Esophagus muscularis mucosa (tissue), 4 donors: ENCODE measurements at regions not wholly inside any gene's neighbourhood (a gene's known extent, or its start where the extent isn't known, plus 50 kb on each side); places are given as distances from the start of the nearest gene placed in this dataset.

Source experiments
- EP300 ChIP-seq: sonication (generic); formaldehyde crosslinking; IDR thresholded peaks from one replicate; pipeline ENCODE4 v1.6.1; 2017; ENCODE audit warnings: antibody characterized with exemption
- POLR2A ChIP-seq: fragments of 450-650 bp; IDR thresholded peaks from one replicate; pipeline ENCODE4 v1.6.1; 2017; ENCODE audit warnings: antibody characterized with exemption, moderate library complexity, mild to moderate bottlenecking, low read depth
- POLR2AphosphoS5 ChIP-seq, 2 donors: sonication (generic); formaldehyde crosslinking; IDR thresholded peaks; one replicate each; pipeline ENCODE4 v1.6.1; 2017; ENCODE audit warnings: antibody characterized with exemption in 2 of 2
- TF ChIP-seq, protein P1 (sequence below), 3 experiments: fragments of 200-600 bp in 2 of 3; fragments of 450-650 bp in 1 of 3; sonication (generic) in 2 of 3; IDR thresholded peaks; one replicate each; pipeline ENCODE4 v1.5.1; 2017 to 2019; ENCODE audit warnings: antibody characterized with exemption in 3 of 3, mild to moderate bottlenecking in 2 of 3, moderate library complexity in 1 of 3

DNA sequence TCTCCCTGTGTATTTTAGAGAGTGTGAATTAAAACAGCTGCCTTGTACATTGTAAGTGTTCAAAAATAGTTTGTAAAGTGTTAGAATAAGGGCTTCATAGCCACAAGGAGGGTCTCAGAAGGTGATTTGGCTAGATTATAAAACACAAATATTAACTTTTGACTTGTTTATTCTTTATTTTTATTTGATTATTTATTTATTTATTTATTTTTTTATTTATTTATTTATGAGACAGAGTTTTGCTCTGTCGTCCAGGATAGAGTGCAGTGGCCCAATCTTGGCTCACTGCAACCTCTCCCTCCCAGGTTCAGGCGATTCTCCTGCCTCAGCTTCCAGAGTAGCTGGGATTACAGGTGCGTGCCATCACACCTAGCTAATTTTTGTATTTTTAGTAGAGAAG is 111.5 kb upstream of the RBFOX1 start:
- TF ChIP-seq, protein P1, sequence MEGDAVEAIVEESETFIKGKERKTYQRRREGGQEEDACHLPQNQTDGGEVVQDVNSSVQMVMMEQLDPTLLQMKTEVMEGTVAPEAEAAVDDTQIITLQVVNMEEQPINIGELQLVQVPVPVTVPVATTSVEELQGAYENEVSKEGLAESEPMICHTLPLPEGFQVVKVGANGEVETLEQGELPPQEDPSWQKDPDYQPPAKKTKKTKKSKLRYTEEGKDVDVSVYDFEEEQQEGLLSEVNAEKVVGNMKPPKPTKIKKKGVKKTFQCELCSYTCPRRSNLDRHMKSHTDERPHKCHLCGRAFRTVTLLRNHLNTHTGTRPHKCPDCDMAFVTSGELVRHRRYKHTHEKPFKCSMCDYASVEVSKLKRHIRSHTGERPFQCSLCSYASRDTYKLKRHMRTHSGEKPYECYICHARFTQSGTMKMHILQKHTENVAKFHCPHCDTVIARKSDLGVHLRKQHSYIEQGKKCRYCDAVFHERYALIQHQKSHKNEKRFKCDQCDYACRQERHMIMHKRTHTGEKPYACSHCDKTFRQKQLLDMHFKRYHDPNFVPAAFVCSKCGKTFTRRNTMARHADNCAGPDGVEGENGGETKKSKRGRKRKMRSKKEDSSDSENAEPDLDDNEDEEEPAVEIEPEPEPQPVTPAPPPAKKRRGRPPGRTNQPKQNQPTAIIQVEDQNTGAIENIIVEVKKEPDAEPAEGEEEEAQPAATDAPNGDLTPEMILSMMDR (IDR thresholded peaks at IDR 0.05), result no peak
- TF ChIP-seq POLR2A (no peak), EP300 (no peak), POLR2AphosphoS5 (IDR thresholded peaks at IDR 0.05) (no peak)
